OCI-LY7 (cell line): ENCODE measurements at regions not wholly inside any gene's neighbourhood (a gene's known extent, or its start where the extent isn't known, plus 50 kb on each side); places are given as distances from the start of the nearest gene placed in this dataset.

ENCODE experiments used
- CTCF ChIP-seq: fragments of 200-600 bp; sonication (generic); conservative IDR thresholded peaks from 2 replicates; pipeline ENCODE4 v1.5.1; 2014; ENCODE audit warnings: mild to moderate bottlenecking, antibody characterized with exemption, low read length, moderate library complexity, mixed read lengths
- EZH2phosphoT487 ChIP-seq: fragments of 200-600 bp; sonication (generic); IDR thresholded peaks from 2 replicates; pipeline ENCODE4 v1.6.1; 2018; ENCODE audit warnings: low read depth, borderline replicate concordance, mild to moderate bottlenecking, mixed run types, antibody characterized with exemption, low read length, moderate library complexity, mixed read lengths

DNA sequence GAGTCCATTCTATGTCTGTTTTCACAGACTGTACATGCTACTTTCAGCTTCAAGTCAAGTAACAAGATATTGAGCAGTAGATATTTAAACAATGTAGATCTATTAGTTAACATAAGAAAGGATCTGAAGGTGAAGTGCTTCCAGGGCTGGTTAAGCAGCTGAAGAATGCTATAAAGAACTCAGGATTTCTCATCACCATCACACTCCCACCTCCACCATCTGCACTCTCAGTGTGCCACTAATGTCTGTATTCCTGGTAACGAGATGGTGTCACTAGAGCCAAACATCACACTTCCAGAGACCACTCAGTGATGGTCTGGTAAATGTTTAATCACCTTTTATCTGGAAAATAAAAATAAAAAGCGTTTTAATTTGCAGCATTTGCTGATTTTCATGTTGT, 224.0 kb upstream of the FERD3L start:
- TF ChIP-seq CTCF (no peak), EZH2phosphoT487 (no peak)
